ENCODE measurements at regions not wholly inside any gene's neighbourhood (a gene's known extent, or its start where the extent isn't known, plus 50 kb on each side); places are given as distances from the start of the nearest gene placed in this dataset.
"Not testable (repeated sequence)": the region's sequence is repeated elsewhere in the genome, so short reads cannot be mapped to it uniquely, and the experiment has no call there.

GRCh38 chr3:166993015-166993630 is 387.0 kb downstream of the ZBBX start:
- no peak for DNase-seq (ENCODE audit: low read depth, low spot score)

DNA sequence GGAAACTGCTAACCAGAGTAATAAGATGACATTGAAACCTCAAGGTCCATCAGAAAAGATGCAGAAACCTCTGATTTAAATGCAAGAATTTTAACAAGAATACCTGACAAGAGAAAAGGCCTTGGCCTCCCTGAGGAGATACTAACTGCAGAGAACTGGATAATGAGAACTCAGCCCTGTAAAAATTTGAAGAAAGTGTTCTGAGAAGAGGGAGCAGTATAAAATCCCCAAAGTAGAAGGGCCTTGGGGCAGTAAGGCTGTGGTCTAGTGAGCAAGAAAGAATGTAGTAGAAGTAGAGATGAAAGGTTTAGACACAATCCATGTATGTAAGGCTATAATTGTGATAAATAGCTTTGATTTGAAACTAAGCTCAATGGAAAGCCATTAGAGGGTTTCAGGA is 394.1 kb downstream of the ZBBX start:
- peak; percentile 7 for DNase-seq (ENCODE audit: low read depth, low spot score)

- not testable (repeated sequence) for DNase-seq (ENCODE audit: low read depth, low spot score)
These were observed 404.3 kb downstream of the ZBBX start for GRCh38 chr3:166975796-166976195.

DNA sequence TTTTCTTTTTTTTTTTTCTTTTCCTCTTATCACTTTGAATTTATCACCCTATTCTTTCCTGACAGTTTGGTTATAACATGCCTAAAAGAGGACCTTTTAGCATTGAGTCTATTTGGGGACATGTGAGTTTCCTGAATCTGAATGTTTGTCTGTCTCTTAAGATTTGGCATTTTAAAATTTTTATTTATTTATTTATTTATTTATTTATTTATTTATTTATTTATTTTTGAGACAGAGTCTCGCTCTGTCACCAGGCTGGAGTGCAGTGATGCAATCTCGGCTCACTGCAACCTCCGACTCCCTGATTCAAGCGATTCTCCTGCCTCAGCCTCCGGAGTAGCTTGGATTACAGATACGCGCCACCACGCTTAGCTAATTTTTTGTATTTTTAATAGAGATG is 412.4 kb downstream of the ZBBX start:
- not testable (repeated sequence) for DNase-seq (ENCODE audit: low read depth, low spot score)

- DNase-seq (ENCODE audit: low read depth, low spot score): no peak
These were observed 417.2 kb downstream of the ZBBX start for GRCh38 chr3:166962911-166963310.

GRCh38 chr3:166957121-166957520 is 423.0 kb downstream of the ZBBX start:
- no peak for DNase-seq (ENCODE audit: low read depth, low spot score)

GRCh38 chr3:166955201-166955939 is 424.7 kb downstream of the ZBBX start:
- DNase-seq (ENCODE audit: low read depth, low spot score): no peak

- DNase-seq (ENCODE audit: low read depth, low spot score): no peak
These were observed 445.2 kb downstream of the ZBBX start for GRCh38 chr3:166934879-166935278.

GRCh38 chr3:166917437-166917836 is 462.7 kb downstream of the ZBBX start:
- DNase-seq (ENCODE audit: low read depth, low spot score): no peak

DNA sequence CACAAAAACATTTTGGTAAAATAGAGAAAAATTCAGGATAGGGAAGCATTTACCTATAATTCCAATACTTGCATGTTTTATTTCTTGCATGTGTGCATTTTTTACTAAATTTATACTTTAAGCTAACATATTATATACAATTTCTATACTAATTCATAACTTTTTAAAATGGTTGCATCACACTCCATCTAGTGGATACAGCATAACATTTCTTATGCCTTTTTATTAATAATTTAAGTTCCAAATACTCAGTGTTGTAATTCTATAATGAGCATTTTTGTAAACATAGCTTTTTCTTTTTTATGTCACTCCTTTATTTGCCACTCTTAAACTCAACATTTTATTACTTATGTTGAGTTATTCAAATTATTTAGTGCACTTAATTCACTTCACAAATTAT is 477.7 kb downstream of the ZBBX start:
- no peak for DNase-seq (ENCODE audit: low read depth, low spot score)

DNA sequence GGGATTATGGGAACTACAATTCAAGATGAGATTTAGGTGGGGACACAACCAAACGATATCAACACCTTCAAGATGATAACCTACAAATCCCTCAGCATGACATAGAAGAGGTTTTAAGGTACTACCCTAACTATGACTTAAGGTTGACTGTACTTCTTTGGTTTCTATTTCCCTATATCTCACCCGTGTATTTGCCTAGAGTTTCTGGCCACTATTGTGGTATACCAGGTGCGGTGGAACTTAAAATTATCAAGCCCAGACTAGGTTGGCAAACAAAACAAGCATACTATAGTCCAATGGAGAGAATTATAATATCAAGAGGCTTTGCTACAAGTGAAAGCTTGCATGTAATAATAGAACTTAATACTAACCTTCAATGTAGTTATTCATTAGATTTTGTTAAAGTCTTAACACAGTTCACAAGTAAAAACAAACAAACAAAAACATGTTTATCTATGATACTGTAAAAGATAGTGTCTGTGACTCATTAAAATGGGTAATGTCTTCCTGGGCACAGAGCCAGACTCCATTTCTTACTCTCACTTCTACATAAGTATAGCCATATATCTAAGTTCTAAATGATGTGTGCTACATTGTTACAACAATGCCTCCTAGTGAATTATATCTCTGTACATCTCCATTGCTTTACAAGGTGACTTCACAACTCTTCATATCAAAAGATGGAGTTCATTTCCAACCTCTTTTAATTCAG is 479.1 kb downstream of the ZBBX start:
- DNase-seq (ENCODE audit: low read depth, low spot score): no peak

DNA sequence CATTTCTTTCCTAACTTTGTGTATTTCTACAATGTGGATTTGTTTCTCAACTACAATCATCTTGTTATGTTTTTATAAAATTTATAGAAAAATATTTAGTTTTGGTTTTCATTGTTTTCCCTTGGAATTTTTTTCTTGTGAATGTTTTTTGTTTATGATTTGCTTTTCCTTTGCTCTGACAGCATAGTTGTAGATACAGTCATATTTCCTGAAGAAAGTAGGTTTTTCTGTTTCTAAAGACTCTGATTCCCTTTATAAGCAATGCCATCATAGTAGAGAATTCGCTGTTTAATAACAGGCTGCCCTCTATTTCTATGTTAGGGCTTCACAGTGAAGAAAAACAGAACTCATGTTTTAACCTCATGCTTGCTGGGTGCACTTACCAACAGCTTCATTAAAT is 482.3 kb downstream of the ZBBX start:
- DNase-seq (ENCODE audit: low read depth, low spot score): no peak

DNA sequence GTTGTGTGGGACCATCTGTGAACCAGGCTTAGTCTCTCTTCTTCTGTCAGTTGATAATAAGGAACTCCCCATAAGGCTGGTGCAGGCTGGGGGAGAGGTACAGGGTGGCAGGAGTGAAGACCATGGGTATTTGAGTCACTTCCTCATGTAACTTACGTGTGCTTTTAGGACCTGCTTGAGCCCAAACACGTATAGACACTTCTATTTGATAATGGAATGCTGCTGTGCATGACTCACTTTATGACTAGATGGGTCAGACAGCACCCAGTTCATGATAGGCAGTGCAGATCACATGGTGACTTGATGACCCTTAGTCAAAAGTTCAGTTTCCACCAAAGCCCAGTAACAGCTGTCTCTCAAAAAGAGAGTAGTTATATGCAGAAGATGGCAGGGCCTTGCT is 490.9 kb downstream of the ZBBX start:
- no peak for DNase-seq (ENCODE audit: low read depth, low spot score)

- DNase-seq (ENCODE audit: low read depth, low spot score): no peak
These were observed 500.4 kb downstream of the ZBBX start for GRCh38 chr3:166879661-166880060.

- DNase-seq (ENCODE audit: low read depth, low spot score): no peak
These were observed 502.1 kb downstream of the ZBBX start for GRCh38 chr3:166877971-166878370.

DNA sequence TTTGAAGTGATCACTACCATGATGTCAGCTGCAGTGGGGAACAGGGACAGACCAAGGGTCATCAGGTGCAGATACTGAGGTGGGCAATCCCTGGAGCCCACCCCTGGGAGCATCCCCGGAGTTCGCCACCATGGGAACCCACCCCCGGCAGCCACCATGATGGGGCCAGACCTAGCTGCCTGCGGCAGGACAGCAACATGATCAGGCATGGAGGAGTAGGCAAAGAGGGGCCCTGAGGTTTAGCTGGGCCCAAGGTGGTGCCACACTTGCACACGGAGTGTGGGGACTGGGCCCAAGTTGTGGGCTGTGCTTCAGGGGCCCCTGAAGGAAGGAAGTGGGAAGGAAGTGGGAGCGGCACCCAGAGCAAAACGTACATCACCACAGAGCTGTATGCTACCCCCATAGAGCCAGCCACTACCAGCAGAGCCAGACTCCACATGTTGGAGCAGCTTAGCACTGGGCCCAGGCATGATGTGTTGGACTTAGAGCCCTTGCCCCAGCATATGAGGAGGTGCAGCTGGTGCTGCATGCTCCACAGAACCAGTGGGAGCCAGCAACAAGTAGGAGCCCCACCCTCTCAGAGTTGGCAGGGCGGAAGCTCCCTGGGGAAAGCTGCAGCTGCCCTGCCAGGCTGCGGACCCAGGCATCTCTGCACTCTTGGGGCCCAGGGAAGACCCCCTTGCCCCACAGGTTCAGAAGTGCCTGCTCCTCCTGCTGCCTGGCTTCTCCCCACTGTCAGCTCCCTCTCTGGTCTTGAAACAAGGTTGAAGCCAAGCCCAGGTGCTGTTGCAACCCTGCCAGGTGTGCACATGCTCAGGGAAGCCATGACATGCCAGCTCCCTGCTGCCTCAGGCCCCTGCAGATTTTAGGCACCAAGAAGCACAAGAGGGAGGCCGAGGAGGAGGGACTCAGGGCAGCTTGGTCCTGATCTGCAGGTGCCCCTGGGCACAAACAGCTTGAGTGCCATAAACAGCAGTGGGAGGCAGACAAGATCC is 515.3 kb downstream of the ZBBX start:
- DNase-seq (ENCODE audit: low read depth, low spot score): no peak

GRCh38 chr3:166860217-166860616 is 519.9 kb downstream of the ZBBX start:
- no peak for DNase-seq (ENCODE audit: low read depth, low spot score)

- DNase-seq (ENCODE audit: low read depth, low spot score): no peak
These were observed 535.8 kb downstream of the ZBBX start for GRCh38 chr3:166844329-166844728.

DNA sequence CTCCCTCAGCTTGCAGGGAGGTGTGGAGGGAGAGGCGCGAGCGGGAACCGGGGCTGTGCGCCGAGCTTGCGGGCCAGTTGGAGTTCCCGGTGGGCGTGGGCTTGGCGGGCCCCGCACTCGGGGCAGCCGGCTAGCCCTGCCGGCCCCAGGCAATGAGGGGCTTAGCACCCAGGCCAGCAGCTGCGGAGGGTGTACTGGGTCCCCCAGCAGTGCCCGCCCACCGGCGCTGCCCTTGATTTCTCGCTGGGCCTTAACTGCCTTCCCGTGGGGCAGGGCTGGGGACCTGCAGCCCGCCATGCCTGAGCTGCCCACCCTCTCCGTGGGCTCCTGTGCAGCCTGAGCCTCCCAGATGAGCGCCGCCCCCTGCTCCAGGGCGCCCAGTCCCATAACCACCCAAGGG is 537.3 kb downstream of the ZBBX start:
- DNase-seq (ENCODE audit: low read depth, low spot score): not testable (repeated sequence)

DNA sequence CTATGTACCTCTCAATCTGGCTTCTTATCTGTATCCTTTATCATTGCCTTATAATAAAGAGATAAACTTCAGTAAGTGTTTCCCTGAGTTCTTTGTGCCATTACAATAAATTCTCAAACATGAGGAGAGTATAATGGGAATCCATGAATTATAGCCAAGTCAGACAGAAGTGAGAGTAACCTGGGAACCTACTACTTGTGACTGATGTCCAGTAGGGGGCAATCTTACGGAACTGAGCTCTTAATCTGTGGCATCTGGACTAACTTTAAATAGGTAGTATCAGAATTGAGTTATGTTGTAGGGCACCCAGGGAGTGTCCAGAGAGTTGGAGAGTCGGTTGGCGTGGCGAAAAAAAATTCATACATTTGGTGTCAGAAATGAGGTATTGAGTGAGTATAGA is 542.6 kb downstream of the ZBBX start:
- DNase-seq (ENCODE audit: low read depth, low spot score): peak; percentile 2

GRCh38 chr3:166836836-166837235 is 543.3 kb downstream of the ZBBX start:
- no peak for DNase-seq (ENCODE audit: low read depth, low spot score)

- DNase-seq (ENCODE audit: low read depth, low spot score): peak; percentile 4
These were observed 550.2 kb downstream of the ZBBX start for GRCh38 chr3:166829896-166830295.
